OCI-LY1 (cell line): ENCODE measurements at regions not wholly inside any gene's neighbourhood (a gene's known extent, or its start where the extent isn't known, plus 50 kb on each side); places are given as distances from the start of the nearest gene placed in this dataset.

Source experiments
- H2AFZ ChIP-seq: fragments of 200-600 bp; sonication (generic), shearing (Covaris generic); 2 replicates; pipeline ENCODE4 v1.6.0; 2014; ENCODE audit warnings: antibody characterized with exemption, mild to moderate bottlenecking, low read length
- H3F3A ChIP-seq: fragments of 200-600 bp; sonication (generic), shearing (Covaris generic); 2 replicates; pipeline ENCODE4 v1.6.0; 2014; ENCODE audit warnings: mild to moderate bottlenecking, antibody characterized with exemption, low read length, moderate library complexity; ENCODE audit not compliant: insufficient read depth
- H3K27ac ChIP-seq: fragments of 200-600 bp; sonication (generic); 2 replicates; pipeline ENCODE4 v1.5.1; 2014; ENCODE audit warnings: low read length, mixed run types, mild to moderate bottlenecking, low read depth; ENCODE audit not compliant: poor library complexity, severe bottlenecking
- H3K27me3 ChIP-seq: fragments of 200-600 bp; sonication (generic); 2 replicates; pipeline ENCODE4 v1.6.0; 2014; ENCODE audit warnings: antibody characterized with exemption, mild to moderate bottlenecking, low read length, moderate library complexity; ENCODE audit not compliant: insufficient read depth
- H3K36me3 ChIP-seq: fragments of 200-600 bp; sonication (generic); 2 replicates; pipeline ENCODE4 v1.6.1; 2014; ENCODE audit warnings: mild to moderate bottlenecking, antibody characterized with exemption, low read length, moderate library complexity, mixed read lengths; ENCODE audit not compliant: insufficient read depth
- H3K4me1 ChIP-seq: fragments of 200-600 bp; sonication (generic); 2 replicates; pipeline ENCODE4 v1.5.1; 2014; ENCODE audit warnings: mild to moderate bottlenecking, low read length, moderate library complexity; ENCODE audit not compliant: insufficient read depth, severe bottlenecking
- H3K4me2 ChIP-seq: fragments of 200-600 bp; sonication (generic), shearing (Covaris generic); 2 replicates; pipeline ENCODE4 v1.6.1; 2014; ENCODE audit warnings: low read length
- H3K4me3 ChIP-seq: fragments of 200-600 bp; sonication (generic); 2 replicates; pipeline ENCODE4 v1.5.1; 2014; ENCODE audit warnings: low read length, low read depth, mild to moderate bottlenecking, mixed read lengths; ENCODE audit not compliant: poor library complexity, severe bottlenecking
- H3K79me2 ChIP-seq: fragments of 200-600 bp; shearing (Covaris generic); 2 replicates; pipeline ENCODE4 v1.6.1; 2016; ENCODE audit warnings: mixed run types, low read length, mixed read lengths; ENCODE audit not compliant: insufficient read depth
- H3K9ac ChIP-seq: fragments of 200-600 bp; sonication (generic), shearing (Covaris generic); 2 replicates; pipeline ENCODE4 v1.6.1; 2014; ENCODE audit warnings: mild to moderate bottlenecking, low read length, mixed read lengths
- H3K9me2 ChIP-seq: fragments of 200-600 bp; sonication (generic), shearing (Covaris generic); 2 replicates; pipeline ENCODE4 v1.6.1; 2014; ENCODE audit warnings: low read depth, mild to moderate bottlenecking, low read length, mixed read lengths
- H3K9me3 ChIP-seq: fragments of 200-600 bp; shearing (Covaris generic); 2 replicates; pipeline ENCODE4 v1.6.1; 2014; ENCODE audit warnings: low read length, mixed read lengths
- H4K20me1 ChIP-seq: fragments of 200-600 bp; sonication (generic), shearing (Covaris generic); 2 replicates; pipeline ENCODE4 v1.6.0; 2016; ENCODE audit warnings: mild to moderate bottlenecking, low read length; ENCODE audit not compliant: insufficient read depth
- CTCF ChIP-seq: fragments of 200-600 bp; sonication (generic), shearing (Covaris generic); IDR thresholded peaks from 2 replicates; pipeline ENCODE4 v1.5.1; 2017; ENCODE audit warnings: mild to moderate bottlenecking, antibody characterized with exemption, low read length, moderate library complexity, mixed read lengths
- EZH2 ChIP-seq: fragments of 200-600 bp; sonication (generic), shearing (Covaris generic); IDR thresholded peaks from 2 replicates; pipeline ENCODE4 v1.8.0; 2017; ENCODE audit warnings: borderline replicate concordance, mixed run types, mild to moderate bottlenecking, antibody characterized with exemption, low read length, moderate library complexity, mixed read lengths

GRCh38 chrX:63428348-63428747 lies 77.2 kb upstream of the SPIN4 start:
- Histone ChIP-seq H3K9me3 (no peaks in the 10 kb centered on the region), H3F3A (no peaks in the 10 kb centered on the region), H3K4me1 (no peaks in the 10 kb centered on the region), H3K4me2 (no peak overlapping the region), H3K9me2 (no peaks in the 10 kb centered on the region), H4K20me1 (no peaks in the 10 kb centered on the region), H2AFZ (no peak overlapping the region), H3K79me2 (no peaks in the 10 kb centered on the region), H3K27ac (no peak overlapping the region), H3K36me3 (no peaks in the 10 kb centered on the region), H3K4me3 (no peak overlapping the region), H3K9ac (no peak overlapping the region), H3K27me3 (no peaks in the 10 kb centered on the region)
- TF ChIP-seq EZH2 = no peak
- TF ChIP-seq CTCF = no peak

GRCh38 chrX:63426519-63426918 lies 75.4 kb upstream of the SPIN4 start:
- Histone ChIP-seq H3K4me2 (no peak overlapping the region), H3K9me2 (no peaks in the 10 kb centered on the region), H2AFZ (no peak overlapping the region), H3K27ac (no peak overlapping the region), H4K20me1 (no peaks in the 10 kb centered on the region), H3K27me3 (no peaks in the 10 kb centered on the region), H3K9ac (no peak overlapping the region), H3K79me2 (no peaks in the 10 kb centered on the region), H3K36me3 (no peaks in the 10 kb centered on the region), H3F3A (no peaks in the 10 kb centered on the region), H3K4me3 (no peak overlapping the region), H3K9me3 (no peaks in the 10 kb centered on the region), H3K4me1 (no peaks in the 10 kb centered on the region)
- TF ChIP-seq CTCF (no peak), EZH2 (no peak)

GRCh38 chrX:63424063-63424462 lies 72.9 kb upstream of the SPIN4 start:
- Histone ChIP-seq H3K9ac (no peak overlapping the region), H2AFZ (no peak overlapping the region), H3K79me2 (no peaks in the 10 kb centered on the region), H3K4me2 (no peak overlapping the region), H3K4me3 (no peak overlapping the region), H3K36me3 (no peaks in the 10 kb centered on the region), H3F3A (no peaks in the 10 kb centered on the region), H3K27ac (no peak overlapping the region), H4K20me1 (no peaks in the 10 kb centered on the region), H3K9me3 (no peaks in the 10 kb centered on the region), H3K9me2 (no peaks in the 10 kb centered on the region), H3K4me1 (no peaks in the 10 kb centered on the region), H3K27me3 (no peaks in the 10 kb centered on the region)
- TF ChIP-seq EZH2 = no peak

GRCh38 chrX:63421411-63421810 lies 70.3 kb upstream of the SPIN4 start:
- no peak overlapping the region for H3K4me2 ChIP-seq
- no peaks in the 10 kb centered on the region for H3K79me2 ChIP-seq
- H4K20me1 ChIP-seq = no peaks in the 10 kb centered on the region
- H3K4me1 ChIP-seq = no peaks in the 10 kb centered on the region
- H3K9me2 ChIP-seq = no peaks in the 10 kb centered on the region
- no peaks in the 10 kb centered on the region for H3K9me3 ChIP-seq
- H3K27me3 ChIP-seq = no peaks in the 10 kb centered on the region
- H3K27ac ChIP-seq = no peak overlapping the region
- no peaks in the 10 kb centered on the region for H3K36me3 ChIP-seq
- H3K9ac ChIP-seq = no peak overlapping the region
- no peak overlapping the region for H3K4me3 ChIP-seq
- no peak for TF ChIP-seq EZH2
- no peak overlapping the region for H2AFZ ChIP-seq
- H3F3A ChIP-seq = no peaks in the 10 kb centered on the region
